Endometrial microvascular endothelial cells (primary cell): ENCODE measurements at regions not wholly inside any gene's neighbourhood (a gene's known extent, or its start where the extent isn't known, plus 50 kb on each side); places are given as distances from the start of the nearest gene placed in this dataset.

ENCODE experiments used
- in situ Hi-C: cut with HindIII; loops from 2 replicates; pipeline ENCODE4 v1.10.0; 2017; ENCODE audit warnings: low sequenced_read_pairs, low pct_unique_long_range_greater_than_20kb; ENCODE audit errors: inconsistent ontology term

DNA sequence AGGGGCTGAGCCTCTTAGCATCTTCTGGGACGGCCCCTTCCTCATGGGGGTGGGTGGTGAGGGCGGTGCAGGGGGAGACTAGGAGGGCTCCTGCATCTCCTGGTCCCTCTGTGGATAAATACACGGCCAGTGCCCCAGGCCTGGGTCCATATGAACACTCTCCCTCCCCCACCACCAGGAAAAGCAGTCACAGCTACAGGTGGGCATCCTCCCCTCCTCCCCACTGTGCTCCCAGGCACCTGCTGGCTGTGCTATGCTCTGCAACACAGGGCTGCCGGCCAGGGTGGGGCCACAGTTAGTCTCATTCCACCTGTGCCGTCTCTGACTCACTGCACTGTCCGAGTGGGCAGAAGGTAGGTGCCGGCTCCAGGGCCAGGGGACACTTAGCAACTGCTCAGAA lies 87.3 kb upstream of the INSIG1 start:
- in situ Hi-C loops, result no loop called here

DNA sequence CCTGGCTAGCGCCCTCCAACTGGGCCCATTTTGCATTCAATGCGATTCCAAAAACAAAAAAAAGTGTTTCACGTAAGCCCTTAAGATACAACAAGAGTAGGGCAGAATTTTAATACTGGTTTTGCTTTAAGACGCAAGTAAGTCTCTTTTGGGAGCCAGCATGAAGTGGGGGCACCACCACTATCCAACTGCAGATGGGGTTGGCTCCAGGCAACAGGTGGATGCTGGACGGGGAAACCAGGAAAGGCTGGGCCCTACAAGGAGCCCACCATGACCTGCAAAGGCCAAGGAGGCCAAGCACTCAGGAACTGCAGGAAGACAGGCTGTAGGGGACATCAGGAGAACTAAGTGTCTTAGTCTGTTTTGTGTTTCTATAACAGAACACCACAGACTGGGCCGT lies 86.5 kb upstream of the INSIG1 start:
- in situ Hi-C loops, result no loop called here

DNA sequence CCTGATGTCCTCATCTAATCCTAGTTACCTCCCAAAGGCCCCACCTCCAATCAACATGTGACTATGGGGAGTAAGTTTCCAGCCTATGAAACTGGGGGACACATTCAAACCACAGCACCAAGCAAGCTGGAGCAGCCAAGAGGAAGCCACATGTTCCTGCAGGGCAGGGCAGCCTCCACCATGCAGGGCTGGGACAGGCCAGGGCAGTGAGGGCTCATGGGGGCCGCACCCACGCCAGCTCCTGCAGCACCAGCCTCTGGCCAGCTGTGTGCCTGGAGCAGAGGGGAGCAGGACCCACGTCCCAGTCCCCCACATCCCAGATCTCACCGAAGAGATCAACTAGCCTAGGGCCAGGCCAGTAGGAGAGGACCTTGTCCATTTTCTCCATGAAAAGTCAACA lies 85.9 kb upstream of the INSIG1 start:
- in situ Hi-C loops, result no loop called here

DNA sequence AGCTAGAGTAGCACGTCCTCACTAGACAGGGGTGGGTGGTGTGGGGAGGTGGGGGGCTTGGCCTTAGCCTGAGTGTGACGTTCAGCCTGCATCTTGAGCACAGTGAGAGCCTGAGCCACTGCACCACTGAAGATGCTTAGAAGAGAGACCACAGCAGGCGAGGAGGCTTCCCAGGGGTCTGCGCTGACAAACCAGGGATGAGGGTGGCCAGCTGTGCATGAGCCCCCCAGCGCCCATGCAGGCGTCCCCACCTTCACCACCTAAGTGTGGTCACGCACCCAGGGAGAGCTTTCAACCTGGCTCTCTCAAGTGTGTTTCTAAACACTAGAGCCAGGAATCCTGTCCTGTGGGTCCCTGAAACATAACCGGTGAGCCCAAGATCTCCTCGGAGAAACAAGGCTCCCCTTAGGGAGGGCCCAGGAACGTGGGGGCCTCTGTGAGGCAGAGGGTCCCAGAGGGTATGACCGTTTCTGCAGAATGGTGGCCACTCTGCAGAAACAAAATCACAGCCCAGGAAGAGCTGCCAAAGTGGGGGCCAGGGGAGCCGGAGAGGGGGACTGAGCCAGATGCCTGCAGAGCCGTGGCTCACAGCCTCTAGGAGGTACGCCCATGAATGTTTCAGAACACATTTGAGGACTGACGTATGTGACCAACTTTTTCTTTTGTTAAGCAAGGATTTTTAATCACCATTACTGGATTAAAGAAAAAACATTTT lies 85.2 kb upstream of the INSIG1 start:
- in situ Hi-C loops, result no loop called here

DNA sequence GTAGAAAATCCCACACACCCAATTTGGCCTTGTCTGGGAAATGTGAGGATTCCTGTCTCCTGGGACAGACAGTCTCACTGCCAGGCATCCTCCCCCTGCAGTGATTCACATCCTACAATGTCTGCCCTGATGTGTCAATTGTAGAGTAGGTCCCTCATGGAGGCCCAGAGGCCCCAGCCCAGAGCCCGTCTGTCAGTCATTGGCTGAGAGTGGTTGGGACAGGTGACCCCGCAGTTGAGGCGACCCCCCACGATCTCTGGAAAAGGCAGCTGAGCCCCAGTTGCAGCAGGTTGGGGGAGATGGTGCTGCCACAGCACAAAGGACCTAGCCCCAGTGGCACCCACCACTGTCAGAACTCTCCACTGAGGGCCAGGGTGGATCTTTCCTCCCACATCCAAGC lies 84.3 kb upstream of the INSIG1 start:
- in situ Hi-C loops, result no loop called here

DNA sequence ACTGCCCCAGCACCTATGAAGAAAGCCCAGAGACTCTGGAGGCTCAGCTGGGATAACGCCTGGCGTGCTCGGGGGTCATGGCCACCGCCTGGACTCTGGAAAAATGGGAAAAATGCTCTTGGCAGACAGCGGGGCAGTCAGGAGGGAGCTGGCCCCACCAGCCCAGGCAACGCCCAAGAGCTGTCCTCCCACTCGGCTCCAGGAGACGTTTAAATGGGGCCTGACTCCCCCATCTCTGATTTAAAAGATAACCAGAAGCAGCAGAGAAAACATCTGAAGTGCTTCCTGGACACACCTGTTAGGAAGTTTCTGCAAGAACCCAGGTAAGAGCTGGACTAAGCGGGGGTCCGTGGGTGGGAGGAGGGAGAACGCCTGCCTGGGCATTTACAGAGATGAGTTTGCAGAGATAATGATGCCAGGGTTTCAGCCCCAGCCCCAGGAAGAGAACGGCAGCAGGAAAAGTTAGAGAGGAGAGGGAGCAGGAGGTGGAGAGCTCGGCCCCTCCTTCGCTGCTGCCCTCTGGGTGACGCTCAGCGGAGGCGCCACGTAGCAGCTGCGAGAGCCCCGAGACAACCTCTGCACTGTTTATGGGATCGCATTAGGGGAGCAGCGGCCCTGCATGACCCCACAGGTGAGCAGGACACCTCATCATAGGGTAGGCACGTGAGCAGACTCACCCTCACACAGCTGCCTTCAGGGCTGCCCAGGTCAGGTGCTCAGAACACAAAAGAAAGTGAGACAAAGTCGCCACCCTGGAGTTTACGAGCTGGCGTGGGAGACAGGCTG lies 83.5 kb upstream of the INSIG1 start:
- in situ Hi-C loops, result no loop called here

DNA sequence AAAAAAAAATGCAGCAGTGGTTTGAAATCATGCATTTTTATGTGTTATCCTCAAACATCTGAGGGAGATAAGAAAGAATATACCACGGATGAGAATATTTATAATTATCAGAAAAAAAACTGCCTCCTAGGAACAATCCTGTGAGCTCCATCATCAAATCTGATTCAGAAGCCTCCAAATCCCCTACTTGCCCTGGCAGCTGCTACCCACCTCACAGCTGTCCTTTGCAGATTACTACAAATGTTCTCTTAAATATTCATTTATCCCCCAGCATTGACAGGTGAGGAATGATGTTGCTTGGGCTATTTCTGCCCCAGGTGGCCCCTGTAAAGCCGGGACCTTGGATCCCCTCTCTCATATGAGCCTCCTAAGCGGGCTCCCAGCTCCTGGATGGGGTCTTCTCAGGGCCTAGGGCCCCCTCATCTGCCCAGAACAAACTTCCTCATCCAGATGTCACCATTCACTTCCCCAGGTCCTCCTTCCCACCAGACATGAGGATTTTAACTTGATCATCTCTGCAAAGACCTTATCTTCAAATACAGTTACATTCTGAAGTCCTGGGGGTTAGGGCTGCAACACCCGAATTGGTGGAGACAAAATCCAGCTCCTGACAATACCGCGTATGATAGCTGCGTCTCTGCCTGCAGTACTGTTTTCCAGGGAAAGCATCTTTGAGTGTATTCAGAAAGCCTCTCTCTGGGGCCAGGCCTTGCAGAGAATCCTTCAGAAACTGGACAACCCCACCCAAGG lies 81.9 kb upstream of the INSIG1 start:
- in situ Hi-C loops, result no loop called here

DNA sequence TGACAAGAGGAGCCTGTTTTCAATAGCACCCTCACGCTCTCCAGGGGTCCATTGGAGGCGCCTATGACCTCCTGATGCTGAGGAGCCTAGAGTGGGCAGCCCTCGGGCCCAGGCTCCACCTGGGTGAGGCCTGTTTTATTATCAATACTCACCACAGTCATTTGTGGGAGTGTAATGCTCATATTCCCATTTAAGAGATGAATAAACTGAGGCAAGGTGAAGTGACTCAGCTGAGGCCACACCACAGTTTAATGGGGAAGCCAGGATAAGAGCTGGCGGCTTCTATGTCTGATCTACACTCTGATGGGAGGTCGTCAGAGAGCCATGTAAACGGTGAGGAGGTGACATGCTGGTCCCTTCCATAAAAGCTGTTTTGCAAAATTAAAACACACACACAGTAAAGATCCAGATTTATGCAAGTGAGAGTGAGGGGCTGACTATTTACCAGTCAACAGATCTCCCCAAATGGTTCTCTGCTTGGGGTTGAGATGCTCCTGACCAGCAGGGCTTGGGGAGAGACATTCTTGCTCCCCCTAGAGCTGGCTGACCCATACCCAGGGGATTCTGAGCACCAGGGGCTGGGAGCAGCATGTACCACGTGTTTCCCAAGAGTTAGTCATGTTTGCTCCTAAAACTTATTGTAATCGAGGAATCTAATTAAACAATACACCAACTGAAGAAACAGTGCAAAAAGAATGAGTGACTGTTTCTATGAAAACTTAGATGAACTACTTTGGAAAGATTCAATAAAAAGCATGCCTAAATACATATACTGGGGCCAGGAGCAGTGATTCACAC lies 81.0 kb upstream of the INSIG1 start:
- in situ Hi-C loops, result no loop called here

DNA sequence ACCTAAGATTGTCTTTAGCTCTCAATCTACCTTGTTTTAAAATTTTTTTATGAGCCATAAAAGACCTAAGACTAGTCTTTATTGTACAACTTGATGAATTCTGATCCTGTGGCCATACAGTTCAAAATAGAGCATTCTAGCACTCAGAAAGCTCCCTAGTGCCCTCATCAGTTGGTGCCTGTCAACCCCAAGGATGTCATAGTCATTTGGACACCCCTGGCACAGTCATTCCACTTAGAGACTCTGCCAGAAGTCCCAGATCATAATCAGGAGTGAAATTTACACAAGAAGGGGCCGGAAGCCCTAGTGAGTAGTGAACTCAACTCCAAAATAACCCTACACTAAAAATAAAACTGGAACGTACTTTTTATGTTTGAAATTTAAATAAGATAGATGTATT lies 80.0 kb upstream of the INSIG1 start:
- in situ Hi-C loops, result no loop called here

DNA sequence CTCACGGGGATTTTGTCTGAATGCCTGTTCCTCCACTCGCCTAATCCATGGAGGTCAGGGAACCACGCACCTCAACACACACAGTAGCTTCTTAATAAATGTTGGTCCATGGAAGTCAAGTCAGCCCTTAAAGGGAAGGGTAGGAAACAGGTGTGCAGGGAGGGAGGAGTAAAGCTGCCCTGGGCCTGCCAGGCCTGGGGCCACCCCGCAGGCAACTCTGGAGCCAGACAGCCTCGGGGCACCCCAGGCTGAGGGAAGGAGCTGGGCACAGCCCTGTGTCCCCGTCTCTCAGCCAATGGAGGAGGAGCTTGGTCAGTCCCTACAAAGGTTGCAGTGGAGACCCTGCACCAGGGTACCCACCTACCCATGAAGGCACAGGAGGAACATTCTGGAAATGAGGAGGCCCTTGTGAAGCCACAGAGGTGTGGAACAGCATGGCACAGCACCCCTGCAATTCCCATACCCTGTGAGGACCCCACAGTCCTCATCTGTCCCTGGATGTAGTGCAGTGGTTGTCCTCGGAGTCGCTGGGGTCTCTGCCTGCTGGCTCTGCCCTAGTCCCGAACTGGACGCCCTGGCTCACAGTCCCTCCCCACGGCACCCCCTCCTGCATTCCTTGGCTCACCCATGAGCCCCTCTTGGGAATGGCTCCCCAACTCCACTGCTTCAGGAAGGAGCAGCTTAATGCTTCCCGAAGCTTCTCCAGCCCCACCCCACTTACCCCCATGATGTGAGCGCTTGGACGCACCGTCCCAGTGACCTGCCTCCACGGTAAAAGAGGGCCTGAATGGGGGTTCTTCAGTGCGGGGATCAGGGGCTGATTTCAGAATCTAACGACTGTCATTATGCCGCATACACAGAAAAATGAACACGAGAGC lies 79.2 kb upstream of the INSIG1 start:
- in situ Hi-C loops, result no loop called here

DNA sequence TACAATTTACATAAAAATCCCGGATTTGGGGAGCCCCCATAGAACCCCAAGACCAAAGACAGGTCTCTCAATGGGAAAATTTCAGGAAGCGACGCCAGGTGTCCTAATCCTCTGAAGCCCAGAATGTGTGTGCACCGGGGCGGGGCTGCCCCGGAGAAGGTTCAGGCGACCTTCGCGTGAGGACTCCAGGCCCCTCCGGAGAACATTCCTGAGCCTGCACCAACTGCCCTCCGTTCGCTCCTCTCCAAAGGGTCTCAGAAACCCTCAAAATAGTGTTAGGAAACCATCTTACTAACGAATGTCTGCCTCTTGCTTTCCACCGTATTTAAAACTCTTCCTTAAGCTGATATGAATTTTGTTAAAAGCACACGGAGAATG lies 78.5 kb upstream of the INSIG1 start:
- in situ Hi-C loops, result no loop called here

DNA sequence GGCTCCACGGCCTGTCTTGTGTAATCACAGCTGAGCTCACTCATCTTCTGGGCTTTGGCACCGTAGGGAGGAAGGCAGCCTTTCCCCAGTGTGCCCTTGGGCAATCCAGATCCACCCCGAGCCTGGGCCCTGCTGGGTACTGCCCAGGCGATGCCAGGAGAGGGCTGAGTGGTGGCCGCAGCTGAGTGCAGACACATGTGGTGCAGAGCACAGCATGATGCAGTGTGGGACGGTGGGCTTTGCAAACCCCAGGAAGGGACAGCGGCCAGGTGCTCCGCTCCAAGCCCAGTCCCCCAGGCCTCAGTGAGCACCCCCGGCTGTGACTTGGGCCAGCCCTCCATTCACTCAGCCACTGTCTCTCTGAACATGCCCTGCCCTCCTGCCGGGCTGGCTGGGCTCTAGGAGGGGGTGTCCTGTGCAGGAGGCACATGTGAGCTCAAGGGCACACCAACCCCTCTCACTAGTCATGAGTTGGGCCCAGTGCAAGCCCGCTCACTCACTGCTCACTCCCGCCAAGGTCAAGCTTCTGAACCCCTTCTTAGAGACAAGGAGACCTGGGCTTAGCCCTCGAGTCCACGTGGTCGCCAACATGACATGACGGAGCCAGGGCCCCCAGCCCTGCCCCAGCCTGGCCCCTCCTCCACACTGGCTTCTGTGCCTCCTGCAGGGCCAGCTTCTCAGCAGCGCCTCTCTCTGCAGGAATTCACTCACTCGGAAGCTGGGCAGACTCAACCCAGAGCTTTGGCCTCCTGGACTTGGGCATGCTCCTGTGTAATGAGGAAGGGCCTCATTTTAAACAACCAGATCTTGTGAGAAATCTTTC lies 77.5 kb upstream of the INSIG1 start:
- in situ Hi-C loops, result no loop called here

DNA sequence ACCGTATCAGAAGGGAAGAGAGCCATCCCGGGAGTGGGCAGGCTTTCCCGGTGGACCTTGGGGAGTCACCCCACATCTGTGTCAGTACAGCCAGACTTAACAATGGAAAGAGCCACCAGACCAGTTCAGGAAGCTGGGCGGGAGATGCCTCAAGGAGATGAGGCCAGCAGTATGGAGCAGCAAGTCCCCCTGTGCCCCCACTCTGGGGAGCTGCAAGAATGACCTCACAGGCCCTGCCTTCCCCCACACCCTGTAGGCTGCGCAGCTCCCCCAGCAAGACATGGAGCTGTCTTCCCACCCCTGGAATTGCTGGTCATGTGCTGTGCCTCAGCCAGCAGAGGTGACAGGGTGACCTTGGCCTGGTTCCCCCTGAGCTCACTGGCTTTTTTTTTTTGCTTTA lies 76.8 kb upstream of the INSIG1 start:
- in situ Hi-C loops, result no loop called here

DNA sequence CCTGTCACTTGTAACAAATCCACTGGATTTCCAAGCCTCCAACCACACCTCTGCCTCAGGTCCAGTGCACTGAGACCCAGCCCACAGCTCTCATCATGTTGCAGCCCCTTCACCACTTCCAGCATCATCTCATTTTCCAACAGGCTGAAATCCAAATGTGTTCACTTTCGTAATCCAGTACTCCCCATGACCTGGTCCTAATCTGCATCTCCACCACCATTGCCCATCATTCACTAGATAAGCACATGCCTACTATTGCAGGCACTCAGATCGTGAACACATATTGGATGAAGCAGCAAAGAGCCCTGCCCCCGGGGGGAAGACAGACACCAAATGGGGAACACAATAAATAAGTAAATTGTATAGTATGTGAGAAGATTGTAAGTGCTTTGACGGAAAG lies 76.1 kb upstream of the INSIG1 start:
- in situ Hi-C loops, result no loop called here

DNA sequence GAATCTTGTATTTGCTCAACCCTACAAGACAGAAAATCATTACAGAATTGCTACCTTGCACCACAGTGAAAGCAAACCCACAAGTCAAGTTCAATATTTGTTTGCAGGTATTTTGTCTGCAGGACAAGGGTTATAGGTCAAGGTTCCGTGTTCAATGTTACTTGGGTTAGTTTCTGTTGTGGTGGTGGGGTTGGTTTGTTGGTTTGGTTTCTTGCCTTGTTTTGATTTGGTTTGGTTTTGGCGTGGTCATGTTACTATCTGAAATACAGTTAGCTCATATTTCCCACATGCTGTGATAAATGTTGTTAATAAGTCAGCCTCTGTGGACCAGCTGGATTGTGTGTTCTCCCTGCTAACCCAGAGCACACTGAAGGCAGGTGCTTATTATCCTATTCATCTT lies 75.6 kb upstream of the INSIG1 start:
- in situ Hi-C loops, result no loop called here

DNA sequence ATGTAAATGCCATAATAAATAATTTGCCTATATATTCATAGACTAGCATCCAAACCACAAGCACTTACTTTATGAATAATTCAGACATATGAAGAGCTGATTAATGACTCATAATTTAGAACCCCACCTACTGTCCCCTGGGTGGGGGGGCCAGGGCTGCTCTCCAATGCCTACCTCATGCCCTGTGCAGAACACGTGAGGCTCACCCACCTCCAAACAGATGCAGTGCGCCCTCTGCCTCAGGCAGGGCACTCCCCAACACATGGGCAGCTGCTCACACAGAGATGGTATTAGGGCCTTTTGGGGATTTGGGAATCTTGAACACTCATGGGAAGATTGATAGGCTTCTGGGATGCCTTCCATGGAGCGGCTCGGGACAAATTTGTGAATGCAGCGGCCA lies 75.1 kb upstream of the INSIG1 start:
- in situ Hi-C loops, result no loop called here

DNA sequence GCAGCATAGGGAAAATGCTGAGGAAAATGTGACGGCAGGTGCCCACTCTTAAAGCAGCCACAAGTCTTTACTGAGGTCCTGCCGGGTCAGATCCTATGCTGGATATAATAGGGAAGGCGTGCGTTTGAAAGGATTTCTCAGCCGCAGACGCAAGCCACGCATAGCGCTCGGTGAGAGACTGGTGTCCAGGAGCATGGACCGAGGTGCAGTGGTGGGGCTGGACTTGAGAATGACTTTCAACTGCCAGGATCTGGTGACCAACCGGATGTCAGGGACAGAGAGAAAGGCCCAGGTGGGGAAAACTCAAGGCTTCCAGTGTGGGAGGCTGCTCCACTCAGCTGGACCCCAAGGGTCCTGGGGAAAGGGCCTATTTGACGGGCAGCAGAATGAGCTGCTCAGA lies 74.7 kb upstream of the INSIG1 start:
- in situ Hi-C loops, result no loop called here

DNA sequence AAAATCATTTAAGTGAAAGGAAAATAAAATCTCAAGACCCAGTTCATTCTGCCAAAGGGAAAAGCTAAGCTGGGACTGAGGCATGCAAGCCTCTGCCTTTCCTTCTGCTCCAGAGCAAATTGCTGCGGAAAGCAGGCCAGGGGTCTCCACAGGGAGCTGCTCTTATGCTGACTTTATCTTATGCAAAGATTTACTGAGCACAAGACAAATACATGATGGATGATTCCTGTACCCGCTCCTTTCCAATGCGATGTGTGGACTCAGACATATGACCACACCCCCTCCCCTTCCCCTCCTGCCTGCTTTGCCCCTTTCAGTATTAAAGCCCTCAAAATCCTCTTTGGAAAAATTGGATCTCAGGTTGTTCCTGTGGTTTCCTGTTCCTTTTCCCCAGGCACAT lies 74.2 kb upstream of the INSIG1 start:
- in situ Hi-C loops, result no loop called here
